Muscle layer of duodenum (tissue), 2 donors: ENCODE measurements at regions not wholly inside any gene's neighbourhood (a gene's known extent, or its start where the extent isn't known, plus 50 kb on each side); places are given as distances from the start of the nearest gene placed in this dataset.

Experiments used
- H3K27ac ChIP-seq: one replicate; pipeline ENCODE4 v1.7.0; 2013; ENCODE audit warnings: mild to moderate bottlenecking, low read length
- H3K27me3 ChIP-seq: one replicate; pipeline ENCODE4 v1.7.0; 2013; ENCODE audit warnings: low read depth, mild to moderate bottlenecking, control low read depth, low read length
- H3K36me3 ChIP-seq, 2 donors: one replicate each; pipeline ENCODE4 v1.7.0; 2013; ENCODE audit warnings: low read length in 2 of 2, control low read depth in 1 of 2, mild to moderate bottlenecking in 1 of 2; ENCODE audit not compliant: insufficient read depth in 2 of 2, control insufficient read depth in 1 of 2
- H3K4me1 ChIP-seq, 2 donors: one replicate each; pipeline ENCODE4 v1.7.0; 2013; ENCODE audit warnings: low read length in 2 of 2, mild to moderate bottlenecking in 2 of 2, control low read depth in 1 of 2, moderate library complexity in 1 of 2; ENCODE audit not compliant: insufficient read depth in 2 of 2, control insufficient read depth in 1 of 2
- H3K4me3 ChIP-seq, 2 donors: one replicate each; pipeline ENCODE4 v1.7.0; 2013; ENCODE audit warnings: low read length in 2 of 2, low read depth in 1 of 2, mild to moderate bottlenecking in 1 of 2
- H3K9me3 ChIP-seq, 2 donors: one replicate each; pipeline ENCODE4 v1.7.0; 2013; ENCODE audit warnings: low read length in 2 of 2, control low read depth in 1 of 2, mild to moderate bottlenecking in 1 of 2; ENCODE audit not compliant: control insufficient read depth in 1 of 2
- donor health status: healthy.

DNA sequence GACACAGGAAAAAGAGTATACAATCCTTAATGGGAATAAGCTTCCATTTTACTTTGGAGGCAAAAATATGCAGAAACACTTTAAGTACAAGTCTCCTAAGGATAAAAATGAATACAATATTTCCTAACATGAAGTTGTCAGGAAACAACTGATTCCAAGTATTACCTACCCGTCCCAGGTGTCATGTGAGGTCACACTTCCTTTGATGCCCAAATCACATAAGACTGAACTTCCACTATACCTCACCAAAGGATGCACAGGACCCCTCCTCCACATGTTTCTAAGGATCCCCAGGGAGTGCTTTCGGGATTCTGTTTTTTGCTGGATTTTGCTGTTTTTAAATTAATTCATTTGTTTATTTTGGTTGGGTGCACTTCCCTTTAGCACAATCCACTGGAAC is 438.5 kb upstream of the TCF4 start:
- H3K4me3 ChIP-seq: no peak overlapping the region
- H3K36me3 ChIP-seq: no peaks in the 10 kb centered on the region
- no peaks in the 10 kb centered on the region for H3K27me3 ChIP-seq
- no peaks in the 10 kb centered on the region for H3K4me1 ChIP-seq
- no peaks in the 10 kb centered on the region for H3K9me3 ChIP-seq
- no peak overlapping the region for H3K27ac ChIP-seq

DNA sequence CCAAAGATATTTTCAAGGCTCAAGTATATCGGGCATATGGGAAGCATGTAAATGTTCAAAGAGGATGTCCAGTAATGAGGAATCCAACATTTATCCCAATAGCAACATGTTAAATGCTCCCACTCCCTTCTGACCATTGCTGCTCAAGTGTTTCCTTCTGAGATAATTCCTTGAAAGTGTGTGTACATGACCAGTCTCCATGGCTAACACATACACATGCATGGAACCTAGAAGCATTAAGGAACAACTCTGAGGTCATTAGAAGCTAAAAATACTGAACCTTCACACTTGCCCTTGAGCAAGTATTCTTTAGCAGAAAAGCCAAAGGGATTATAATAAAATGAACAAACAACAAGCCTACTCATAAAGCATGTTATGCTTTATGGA is 433.8 kb upstream of the TCF4 start:
- Histone ChIP-seq H3K9me3 (no peaks in the 10 kb centered on the region), H3K27ac (no peak overlapping the region), H3K27me3 (no peaks in the 10 kb centered on the region), H3K4me3 (no peak overlapping the region), H3K36me3 (no peaks in the 10 kb centered on the region), H3K4me1 (no peaks in the 10 kb centered on the region)

DNA sequence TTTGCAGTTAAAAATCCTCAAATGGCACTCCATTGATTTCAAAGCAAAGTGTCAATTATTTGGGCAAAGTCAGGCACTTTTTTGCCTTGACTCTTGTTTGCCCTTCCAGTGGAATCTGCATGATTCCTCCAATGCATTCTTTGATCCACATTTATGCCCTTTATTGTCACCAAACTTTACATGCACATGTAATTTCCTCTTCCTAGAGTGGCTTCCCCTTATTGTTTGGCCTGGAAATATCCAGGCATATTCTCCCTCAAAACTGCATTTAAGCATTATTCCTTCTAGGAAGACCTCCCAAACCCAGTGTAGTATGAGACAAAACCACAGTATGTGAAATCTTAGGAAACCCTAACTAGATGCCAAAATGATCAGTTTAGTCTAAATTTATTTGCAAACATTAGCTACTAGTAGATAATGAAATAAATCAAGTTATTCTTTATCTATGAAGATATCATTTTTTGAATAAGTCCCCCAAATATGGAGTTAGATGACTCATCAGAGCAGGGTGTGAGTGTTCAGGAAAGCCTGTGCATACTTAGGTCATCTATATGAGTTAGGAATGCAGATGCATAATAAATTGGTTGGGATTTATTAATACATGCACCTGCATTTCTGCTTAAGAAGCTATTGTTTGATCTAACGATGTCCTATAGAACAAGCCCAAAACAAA is 433.3 kb upstream of the TCF4 start:
- no peaks in the 10 kb centered on the region for H3K27me3 ChIP-seq
- no peak overlapping the region for H3K4me3 ChIP-seq
- H3K36me3 ChIP-seq: no peaks in the 10 kb centered on the region
- no peak overlapping the region for H3K27ac ChIP-seq
- H3K9me3 ChIP-seq: no peaks in the 10 kb centered on the region
- no peaks in the 10 kb centered on the region for H3K4me1 ChIP-seq

DNA sequence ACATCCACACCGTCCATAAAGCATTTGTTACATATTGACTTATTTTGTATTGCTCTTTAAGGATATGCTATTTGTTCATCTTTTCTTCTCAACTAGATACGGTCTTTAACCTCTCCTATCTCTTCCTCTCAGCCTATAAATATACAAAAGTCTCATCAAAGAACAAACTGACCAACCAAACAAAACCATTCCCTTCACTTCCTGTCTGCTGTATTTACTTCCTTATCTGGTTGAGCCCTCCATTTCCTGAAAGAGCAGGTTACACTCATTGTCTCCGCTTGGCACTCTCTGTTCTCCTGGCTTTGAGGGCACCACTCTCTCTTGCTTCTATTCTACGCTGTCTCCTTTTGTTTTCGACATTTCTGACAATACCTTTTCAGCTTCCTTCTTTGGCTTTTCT is 431.9 kb upstream of the TCF4 start:
- Histone ChIP-seq H3K27me3 (no peaks in the 10 kb centered on the region), H3K9me3 (no peaks in the 10 kb centered on the region), H3K4me1 (no peaks in the 10 kb centered on the region), H3K36me3 (no peaks in the 10 kb centered on the region), H3K27ac (no peak overlapping the region), H3K4me3 (no peak overlapping the region)

DNA sequence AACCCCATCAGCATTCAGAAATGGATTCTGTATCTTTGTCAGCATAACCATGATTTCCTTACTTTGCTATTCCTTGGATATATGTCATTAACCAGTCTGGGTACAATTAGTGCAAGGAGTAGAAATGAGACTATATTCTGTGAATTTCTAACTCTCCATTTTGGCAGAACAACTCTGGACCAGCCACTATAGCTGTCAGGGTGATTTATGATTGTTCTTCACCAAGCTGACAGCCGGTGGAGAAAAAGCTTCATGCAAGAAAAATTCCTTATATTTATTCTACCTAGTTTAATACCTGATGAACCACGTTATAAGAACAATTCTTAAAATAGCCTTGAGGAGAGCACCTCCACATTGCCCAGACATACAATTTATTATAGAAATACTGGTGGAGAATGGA is 431.2 kb upstream of the TCF4 start:
- no peak overlapping the region for H3K4me3 ChIP-seq
- no peaks in the 10 kb centered on the region for H3K4me1 ChIP-seq
- H3K27me3 ChIP-seq: no peaks in the 10 kb centered on the region
- no peaks in the 10 kb centered on the region for H3K9me3 ChIP-seq
- no peaks in the 10 kb centered on the region for H3K36me3 ChIP-seq
- H3K27ac ChIP-seq: no peak overlapping the region

DNA sequence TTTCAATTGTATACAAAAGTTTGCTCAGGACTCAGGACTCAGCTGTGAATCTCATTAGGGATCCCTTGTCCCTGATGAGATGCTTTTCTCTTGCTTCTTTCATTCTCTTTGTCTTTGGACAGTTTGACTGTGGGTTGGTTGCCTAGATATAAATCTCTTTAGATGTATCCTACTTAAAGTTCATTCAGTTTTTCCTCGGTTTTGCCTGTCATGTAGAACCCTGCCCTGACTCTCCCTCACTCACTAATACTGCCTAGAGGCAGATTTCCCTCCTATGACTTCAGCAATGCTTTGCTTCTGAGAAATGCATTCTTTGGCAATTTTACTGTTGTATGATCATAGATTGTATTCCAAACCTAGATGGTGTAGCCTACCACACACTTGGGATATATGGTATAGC is 421.4 kb upstream of the TCF4 start:
- no peak overlapping the region for H3K27ac ChIP-seq

DNA sequence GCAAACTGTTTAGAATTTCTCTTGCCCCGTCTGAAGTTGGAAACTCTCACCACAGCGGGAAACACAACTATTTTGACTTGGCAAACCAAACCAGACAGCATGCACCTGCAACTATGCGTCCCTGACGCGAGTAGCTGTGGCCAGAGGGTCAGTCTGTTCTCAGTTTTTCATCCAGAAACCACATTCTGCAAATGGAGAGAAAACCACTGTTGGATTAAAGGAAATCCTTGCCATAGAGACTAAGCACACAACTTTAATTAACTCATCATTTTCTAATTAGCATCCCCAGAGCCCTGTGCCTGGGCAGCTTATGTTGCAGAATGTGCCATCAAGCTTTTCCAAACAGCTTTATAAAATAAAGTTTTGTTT is 415.7 kb upstream of the TCF4 start:
- Histone ChIP-seq H3K36me3 (no peaks in the 10 kb centered on the region), H3K4me1 (no peaks in the 10 kb centered on the region), H3K9me3 (no peaks in the 10 kb centered on the region), H3K4me3 (no peak overlapping the region), H3K27me3 (no peaks in the 10 kb centered on the region), H3K27ac (no peak overlapping the region)

More for the DNA sequence above, 421.4 kb upstream of the TCF4 start:
- no peaks in the 10 kb centered on the region for H3K4me1 ChIP-seq
- peaks cover 0 to 3% of the 10 kb centered on the region in 2 donors for H3K9me3 ChIP-seq
- no peak overlapping the region for H3K4me3 ChIP-seq
- no peaks in the 10 kb centered on the region for H3K36me3 ChIP-seq
- H3K27me3 ChIP-seq: no peaks in the 10 kb centered on the region

DNA sequence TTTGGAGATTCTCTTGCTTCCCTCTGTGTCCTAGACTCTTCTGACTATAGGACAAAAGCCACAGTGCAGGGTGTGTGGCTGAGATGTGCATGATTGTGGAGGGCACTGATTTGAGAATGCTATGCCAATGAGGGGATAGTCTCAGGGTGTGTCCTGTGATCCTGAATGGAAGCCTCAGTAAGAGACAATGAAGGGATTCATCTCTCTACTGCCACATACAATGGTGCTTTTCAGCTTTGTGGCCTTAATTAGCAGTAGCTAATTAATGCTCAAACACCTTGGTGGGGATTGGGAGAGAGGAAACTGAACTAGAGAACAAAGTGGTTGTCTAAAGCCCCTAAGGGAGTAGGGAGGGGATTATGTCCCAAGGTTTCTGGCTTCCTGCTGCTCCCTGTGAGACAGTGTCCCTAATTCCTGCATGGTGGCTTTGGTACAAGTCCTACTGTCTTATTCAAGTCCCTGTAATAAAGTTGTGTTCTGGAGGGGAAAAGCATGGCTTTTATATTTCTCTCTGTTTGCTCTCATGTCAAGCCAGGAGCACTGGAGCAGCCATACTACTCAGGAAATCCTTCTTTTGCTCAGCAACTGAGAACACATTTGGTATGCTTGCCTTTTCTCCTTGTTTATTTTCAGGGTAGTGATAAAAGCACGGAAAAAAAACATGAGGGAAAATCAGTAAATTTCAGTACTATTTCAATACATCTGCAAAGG is 415.2 kb upstream of the TCF4 start:
- no peaks in the 10 kb centered on the region for H3K4me1 ChIP-seq
- no peaks in the 10 kb centered on the region for H3K27me3 ChIP-seq
- no peaks in the 10 kb centered on the region for H3K36me3 ChIP-seq
- H3K9me3 ChIP-seq: no peaks in the 10 kb centered on the region
- no peak overlapping the region for H3K4me3 ChIP-seq
- H3K27ac ChIP-seq: no peak overlapping the region

DNA sequence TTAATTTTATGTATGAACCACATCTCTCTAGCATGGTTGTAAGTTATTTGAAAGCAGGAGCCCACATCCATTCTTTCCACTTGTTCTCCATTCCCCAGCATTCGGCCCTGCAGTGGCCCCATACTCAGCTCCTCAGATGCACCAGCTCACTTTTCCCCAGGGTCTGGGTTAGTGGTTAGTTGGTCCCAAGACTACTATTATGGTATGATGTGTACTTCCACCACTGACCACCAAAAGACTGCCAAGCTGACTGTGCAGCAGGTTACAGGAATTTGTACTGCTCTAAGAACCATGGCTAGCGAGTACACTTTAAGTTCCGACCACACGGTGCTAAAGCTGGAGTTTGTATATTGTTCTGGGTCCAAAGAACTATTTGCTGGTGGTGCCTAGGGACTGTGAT is 413.6 kb upstream of the TCF4 start:
- no peaks in the 10 kb centered on the region for H3K9me3 ChIP-seq
- H3K4me3 ChIP-seq: no peak overlapping the region
- H3K4me1 ChIP-seq: no peaks in the 10 kb centered on the region
- no peaks in the 10 kb centered on the region for H3K27me3 ChIP-seq
- H3K27ac ChIP-seq: no peak overlapping the region
- no peaks in the 10 kb centered on the region for H3K36me3 ChIP-seq

DNA sequence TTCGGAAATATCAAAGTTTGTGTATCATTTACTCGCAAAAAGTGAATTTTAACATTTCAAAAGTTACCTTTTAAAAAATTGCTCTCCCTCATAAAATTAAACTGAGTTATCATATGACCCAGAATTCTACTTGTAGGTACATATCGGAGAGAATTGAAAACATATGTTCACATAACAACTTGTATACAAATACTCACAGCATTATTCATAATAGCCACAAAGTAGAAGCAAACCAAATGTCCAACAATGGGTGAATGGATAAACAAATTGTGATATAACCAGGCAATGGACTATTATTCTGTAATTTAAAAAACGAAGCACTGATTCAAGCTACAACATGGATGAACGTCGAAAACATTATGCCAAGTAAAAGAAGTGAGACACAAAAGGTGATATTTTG is 412.0 kb upstream of the TCF4 start:
- no peaks in the 10 kb centered on the region for H3K4me1 ChIP-seq
- H3K27ac ChIP-seq: no peak overlapping the region
- no peaks in the 10 kb centered on the region for H3K36me3 ChIP-seq
- no peak overlapping the region for H3K4me3 ChIP-seq
- H3K27me3 ChIP-seq: no peaks in the 10 kb centered on the region
- H3K9me3 ChIP-seq: no peaks in the 10 kb centered on the region

DNA sequence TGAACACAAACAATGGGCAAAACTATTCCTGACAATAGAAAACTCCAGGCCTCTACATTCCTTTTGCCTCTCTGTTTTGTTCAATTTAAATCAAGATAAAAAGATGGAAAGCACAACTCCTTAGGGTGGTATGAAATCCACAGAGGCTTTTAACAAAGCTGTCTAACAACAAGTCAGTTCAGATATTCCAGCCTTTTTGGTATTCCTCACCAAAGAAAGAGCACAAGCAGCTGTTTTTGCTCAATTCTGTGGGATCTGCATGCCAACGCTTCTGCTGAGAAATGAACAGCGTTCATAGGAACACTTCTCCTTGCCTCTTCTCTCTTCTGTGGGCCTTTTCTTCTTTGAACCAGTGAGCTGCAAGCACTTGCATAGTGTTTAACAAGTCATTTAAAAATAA is 411.6 kb upstream of the TCF4 start:
- Histone ChIP-seq H3K9me3 (no peaks in the 10 kb centered on the region), H3K4me3 (no peak overlapping the region), H3K27me3 (no peaks in the 10 kb centered on the region), H3K27ac (no peak overlapping the region), H3K4me1 (no peaks in the 10 kb centered on the region), H3K36me3 (no peaks in the 10 kb centered on the region)
